ENCODE measurements at regions not wholly inside any gene's neighbourhood (a gene's known extent, or its start where the extent isn't known, plus 50 kb on each side); places are given as distances from the start of the nearest gene placed in this dataset.

DNA sequence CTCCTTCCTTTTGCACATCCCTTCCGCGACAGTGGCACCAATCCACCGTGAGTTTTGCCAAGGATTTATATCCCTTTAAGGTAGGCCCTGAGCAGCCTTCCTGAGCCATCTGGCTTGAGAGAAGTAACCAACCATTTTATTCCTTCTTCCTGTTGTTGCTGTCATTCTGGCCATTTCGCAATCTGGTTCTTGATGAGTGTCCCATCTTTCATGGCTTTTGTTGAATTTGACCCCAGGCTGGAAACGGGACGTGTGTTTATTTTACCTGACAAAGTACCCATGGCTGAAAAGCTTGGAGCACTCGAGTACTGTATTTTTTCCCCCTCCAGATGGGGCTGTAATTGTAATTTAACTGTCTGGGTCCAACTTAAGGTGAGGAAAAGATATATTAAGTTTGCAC is 173.4 kb downstream of the WNT5A start:
- TF ChIP-seq, protein P1, sequence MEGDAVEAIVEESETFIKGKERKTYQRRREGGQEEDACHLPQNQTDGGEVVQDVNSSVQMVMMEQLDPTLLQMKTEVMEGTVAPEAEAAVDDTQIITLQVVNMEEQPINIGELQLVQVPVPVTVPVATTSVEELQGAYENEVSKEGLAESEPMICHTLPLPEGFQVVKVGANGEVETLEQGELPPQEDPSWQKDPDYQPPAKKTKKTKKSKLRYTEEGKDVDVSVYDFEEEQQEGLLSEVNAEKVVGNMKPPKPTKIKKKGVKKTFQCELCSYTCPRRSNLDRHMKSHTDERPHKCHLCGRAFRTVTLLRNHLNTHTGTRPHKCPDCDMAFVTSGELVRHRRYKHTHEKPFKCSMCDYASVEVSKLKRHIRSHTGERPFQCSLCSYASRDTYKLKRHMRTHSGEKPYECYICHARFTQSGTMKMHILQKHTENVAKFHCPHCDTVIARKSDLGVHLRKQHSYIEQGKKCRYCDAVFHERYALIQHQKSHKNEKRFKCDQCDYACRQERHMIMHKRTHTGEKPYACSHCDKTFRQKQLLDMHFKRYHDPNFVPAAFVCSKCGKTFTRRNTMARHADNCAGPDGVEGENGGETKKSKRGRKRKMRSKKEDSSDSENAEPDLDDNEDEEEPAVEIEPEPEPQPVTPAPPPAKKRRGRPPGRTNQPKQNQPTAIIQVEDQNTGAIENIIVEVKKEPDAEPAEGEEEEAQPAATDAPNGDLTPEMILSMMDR (IDR thresholded peaks at IDR 0.05): no peak
- TF ChIP-seq EP300 (IDR thresholded peaks at IDR 0.05): no peak
- TF ChIP-seq POLR2A (IDR thresholded peaks at IDR 0.05): no peak
